Esophagus muscularis mucosa (tissue), 4 donors: ENCODE measurements at regions not wholly inside any gene's neighbourhood (a gene's known extent, or its start where the extent isn't known, plus 50 kb on each side); places are given as distances from the start of the nearest gene placed in this dataset.

Experiments
- DNase-seq: peaks from one replicate; pipeline ENCODE4 v3.0.0-alpha.2; 2017; ENCODE audit errors: extremely low spot score
- H3K27ac ChIP-seq, 4 donors: fragments of 200-600 bp; sonication (generic); replicated peaks in 1 of 4; 1 replicate in 3 of 4; 2 replicates in 1 of 4; pipeline ENCODE4 v1.5.1; 2016 to 2019; ENCODE audit warnings: mild to moderate bottlenecking in 1 of 4
- H3K27me3 ChIP-seq, 4 donors: fragments of 200-600 bp; sonication (generic); one replicate each; pipeline versions ENCODE4 v1.5.1 to v1.6.0; 2016 to 2019
- H3K36me3 ChIP-seq, 4 donors: fragments of 200-600 bp; sonication (generic); one replicate each; pipeline ENCODE4 v1.5.1; 2016 to 2019
- H3K4me1 ChIP-seq, 4 donors: fragments of 200-600 bp; sonication (generic); one replicate each; pipeline ENCODE4 v1.5.1; 2016 to 2019
- H3K4me3 ChIP-seq, 4 donors: fragments of 200-600 bp; sonication (generic); 1 replicate in 2 of 4; 2 replicates in 2 of 4; pipeline ENCODE4 v1.5.1; 2016 to 2019; ENCODE audit warnings: mild to moderate bottlenecking in 4 of 4, moderate library complexity in 1 of 4
- H3K9me3 ChIP-seq, 4 donors: fragments of 200-600 bp; sonication (generic); 1 replicate in 3 of 4; 2 replicates in 1 of 4; pipeline ENCODE4 v1.5.1; 2016 to 2019
- CTCF ChIP-seq, 3 experiments: fragments of 200-600 bp in 2 of 3; fragments of 450-650 bp in 1 of 3; sonication (generic) in 2 of 3; IDR thresholded peaks; one replicate each; pipeline ENCODE4 v1.5.1; 2017 to 2019; ENCODE audit warnings: antibody characterized with exemption in 3 of 3, mild to moderate bottlenecking in 2 of 3, moderate library complexity in 1 of 3
- EP300 ChIP-seq: sonication (generic); formaldehyde crosslinking; IDR thresholded peaks from one replicate; pipeline ENCODE4 v1.6.1; 2017; ENCODE audit warnings: antibody characterized with exemption
- POLR2A ChIP-seq: fragments of 450-650 bp; IDR thresholded peaks from one replicate; pipeline ENCODE4 v1.6.1; 2017; ENCODE audit warnings: antibody characterized with exemption, moderate library complexity, mild to moderate bottlenecking, low read depth
- POLR2AphosphoS5 ChIP-seq, 2 donors: sonication (generic); formaldehyde crosslinking; IDR thresholded peaks; one replicate each; pipeline ENCODE4 v1.6.1; 2017; ENCODE audit warnings: antibody characterized with exemption in 2 of 2
- WGBS: methylation state at CpG from one replicate; pipeline ENCODE4 v1.1.5; 2018; 5-methylcytosine and 5-hydroxymethylcytosine counted together
- intact Hi-C: fragments of 100-400 bp; cut with DNase I; formaldehyde crosslinking; loops from one replicate; pipeline ENCODE4 v1.15.1; 2023

GRCh38 chr18:61699397-61700110 lies 193.3 kb downstream of the RNF152 start:
- intact Hi-C loops = no loop called here
- TF ChIP-seq EP300 = no peak
- TF ChIP-seq POLR2A = no peak
- no peak for TF ChIP-seq CTCF (IDR thresholded peaks at IDR 0.05)
- TF ChIP-seq POLR2AphosphoS5 (IDR thresholded peaks at IDR 0.05) = no peak
- no peak for DNase-seq

GRCh38 chr18:61697306-61697909 lies 195.4 kb downstream of the RNF152 start:
- Histone ChIP-seq H3K27me3 (no peaks in the 10 kb centered on the region), H3K9me3 (peaks cover 0 to 11% (median 2%) of the 10 kb centered on the region in 4 donors), H3K4me1 (no peaks in the 10 kb centered on the region), H3K36me3 (no peaks in the 10 kb centered on the region), H3K27ac (no peak overlapping the region), H3K4me3 (no peak overlapping the region)
- intact Hi-C loops = no loop called here
- TF ChIP-seq CTCF (IDR thresholded peaks at IDR 0.05) = no peak
- no peak for TF ChIP-seq EP300
- no peak for TF ChIP-seq POLR2A
- no peak for TF ChIP-seq POLR2AphosphoS5 (IDR thresholded peaks at IDR 0.05)
- WGBS = 74% methylated on average over 2 of the region's 2 CpGs
- DNase-seq = no peak

More at GRCh38 chr18:61699397-61700110, 193.3 kb downstream of the RNF152 start:
- H3K36me3 ChIP-seq = no peaks in the 10 kb centered on the region
- peaks cover 0 to 11% (median 4%) of the 10 kb centered on the region in 4 donors for H3K9me3 ChIP-seq
- 90% methylated on average over 5 of the region's 5 CpGs for WGBS
- no peak overlapping the region for H3K4me3 ChIP-seq
- H3K27ac ChIP-seq = no peak overlapping the region
- no peaks in the 10 kb centered on the region for H3K4me1 ChIP-seq
- no peaks in the 10 kb centered on the region for H3K27me3 ChIP-seq

- peaks cover 0 to 11% (median 2%) of the 10 kb centered on the region in 4 donors for H3K9me3 ChIP-seq
- intact Hi-C loops = no loop called here
- no peaks in the 10 kb centered on the region for H3K4me1 ChIP-seq
- no peaks in the 10 kb centered on the region for H3K36me3 ChIP-seq
- no peak overlapping the region for H3K27ac ChIP-seq
- no peak for DNase-seq
- 87% methylated on average over 3 of the region's 3 CpGs for WGBS
- TF ChIP-seq POLR2AphosphoS5 (IDR thresholded peaks at IDR 0.05) (no peak), POLR2A (no peak), CTCF (IDR thresholded peaks at IDR 0.05) (no peak)
- H3K27me3 ChIP-seq = no peaks in the 10 kb centered on the region
- H3K4me3 ChIP-seq = no peak overlapping the region
Observed at GRCh38 chr18:61694236-61694635, 198.6 kb downstream of the RNF152 start.

- Histone ChIP-seq H3K4me1 (no peaks in the 10 kb centered on the region), H3K27ac (no peak overlapping the region), H3K4me3 (no peak overlapping the region), H3K27me3 (no peaks in the 10 kb centered on the region), H3K36me3 (no peaks in the 10 kb centered on the region), H3K9me3 (peaks cover 0 to 10% (median 2%) of the 10 kb centered on the region in 4 donors)
- no peak for DNase-seq
- WGBS = 80% methylated on average over 5 of the region's 5 CpGs
- no peak for TF ChIP-seq CTCF (IDR thresholded peaks at IDR 0.05)
- TF ChIP-seq EP300 = no peak
- no peak for TF ChIP-seq POLR2AphosphoS5 (IDR thresholded peaks at IDR 0.05)
- TF ChIP-seq POLR2A = no peak
- intact Hi-C loops = no loop called here
Observed at GRCh38 chr18:61690418-61691138, 202.2 kb downstream of the RNF152 start.
